HG02759 (cell line): ENCODE measurements at regions not wholly inside any gene's neighbourhood (a gene's known extent, or its start where the extent isn't known, plus 50 kb on each side); places are given as distances from the start of the nearest gene placed in this dataset.

Source experiments
- ATAC-seq: cut with Tn5 transposase; IDR thresholded peaks from one replicate; pipeline ENCODE4 v1.9.1; 2021; ENCODE audit warnings: mild to moderate bottlenecking, moderate library complexity; ENCODE audit not compliant: unreplicated experiment

DNA sequence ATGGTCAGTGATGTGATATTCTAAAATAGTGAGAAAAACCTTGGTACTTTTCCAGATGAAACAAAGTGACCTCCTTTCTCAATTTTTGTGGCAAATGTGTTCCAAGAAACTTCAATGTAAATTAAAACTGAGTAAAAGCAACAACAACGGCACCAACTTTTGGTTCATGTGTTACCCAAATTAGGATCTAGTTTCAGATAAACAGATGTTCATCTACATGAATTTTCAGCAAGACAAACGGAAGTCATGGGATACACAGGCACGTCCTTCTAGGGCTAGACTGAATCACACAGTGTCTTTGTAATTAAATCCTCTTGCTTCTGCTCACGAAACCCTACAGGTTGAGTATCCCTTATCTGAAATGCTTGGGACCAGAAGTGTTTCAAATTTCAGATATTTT, 915.2 kb downstream of the TFAP2A start:
- ATAC-seq = no peak

DNA sequence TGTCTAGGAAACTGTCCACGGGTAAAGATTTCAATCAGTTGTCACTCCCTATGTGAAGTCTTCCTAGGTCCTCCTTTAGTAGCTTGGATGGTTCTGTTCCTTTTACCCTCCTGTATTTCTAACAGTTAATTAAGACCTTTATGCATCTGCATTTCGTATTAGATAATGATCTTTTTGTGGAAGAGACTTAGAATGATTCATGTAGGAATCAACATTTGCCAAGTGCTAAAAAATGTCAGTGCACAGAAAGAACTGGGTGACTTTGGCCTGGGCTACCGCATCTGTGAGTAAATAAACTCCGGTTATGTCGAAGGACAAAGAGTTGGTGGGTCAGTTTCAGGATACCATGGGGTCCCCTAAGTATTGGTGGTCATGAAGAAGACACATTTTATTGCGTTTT, 918.0 kb downstream of the TFAP2A start:
- no peak for ATAC-seq

DNA sequence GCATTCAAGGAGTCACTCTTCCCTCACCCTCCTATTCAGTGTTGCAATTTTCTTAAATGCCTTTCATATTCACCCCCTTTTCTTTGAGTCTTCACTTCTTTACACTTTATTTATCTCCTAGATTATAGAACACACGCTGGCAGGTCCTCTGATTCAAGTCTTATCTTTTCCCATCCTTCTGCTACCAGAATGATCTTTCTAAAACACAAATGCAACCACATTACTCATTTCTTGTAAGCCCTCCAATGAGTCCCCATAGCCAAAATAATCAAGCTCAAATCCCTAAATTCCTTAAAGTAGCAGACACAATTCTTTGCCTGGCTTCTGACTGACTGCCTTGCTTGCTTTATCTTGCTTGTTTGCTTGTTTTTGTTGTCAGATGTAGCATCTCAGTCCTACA, 920.0 kb downstream of the TFAP2A start:
- ATAC-seq = no peak

DNA sequence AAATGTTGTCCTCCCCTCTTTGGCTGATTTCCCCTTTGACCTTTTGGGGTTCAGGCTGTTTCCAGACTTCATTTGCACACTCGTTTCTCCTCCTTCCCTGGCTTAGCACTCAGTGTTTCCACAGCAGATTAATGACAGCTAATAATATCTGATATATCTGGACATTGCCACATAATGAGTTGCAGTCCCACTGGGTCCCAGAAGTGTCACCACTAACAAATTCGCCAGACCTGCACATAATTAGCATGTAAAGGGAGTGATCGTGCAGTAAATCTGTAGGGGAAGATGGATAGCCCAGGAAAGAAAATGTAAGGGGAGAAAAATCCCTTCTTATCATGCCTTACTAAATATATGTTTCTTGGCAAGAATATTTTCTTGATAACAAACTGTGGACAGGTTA, 922.1 kb downstream of the TFAP2A start:
- no peak for ATAC-seq

DNA sequence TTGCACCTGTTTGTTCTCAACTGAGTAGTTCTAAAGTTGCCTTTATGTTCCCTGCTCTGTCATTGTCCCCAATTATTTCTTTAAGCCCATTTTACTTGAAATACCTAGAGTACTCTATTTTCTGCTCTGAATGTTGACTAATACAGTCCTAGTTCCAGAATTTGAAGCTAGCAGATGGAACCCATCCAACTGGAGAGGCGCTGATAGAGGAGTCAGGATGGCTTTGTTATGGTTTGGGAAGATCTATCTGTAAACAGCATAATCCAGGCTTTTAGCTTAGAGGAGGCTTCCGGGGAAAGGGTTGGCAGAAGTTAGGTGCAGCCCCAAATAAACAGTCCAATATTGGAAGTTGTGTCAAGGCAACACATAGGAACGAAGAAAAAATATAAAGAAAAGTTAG, 927.7 kb downstream of the TFAP2A start:
- ATAC-seq = no peak

DNA sequence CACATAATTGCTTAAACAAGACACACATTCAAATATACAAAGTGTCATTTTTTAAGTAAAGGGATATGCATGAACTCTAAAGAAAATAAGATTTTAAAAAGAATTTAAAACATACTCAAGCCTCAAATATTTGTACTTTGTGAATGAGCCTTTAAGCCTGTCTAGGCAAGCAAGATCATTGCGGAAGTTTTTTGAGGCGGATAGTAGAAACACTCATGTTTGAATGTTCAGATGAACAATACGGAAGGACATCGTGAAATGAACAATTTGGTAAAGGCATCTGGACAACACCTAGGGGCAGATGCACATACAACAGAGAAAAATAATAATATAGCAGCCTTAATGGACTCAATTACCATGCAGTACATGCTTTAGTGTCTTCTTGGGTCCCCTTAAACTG, 928.9 kb downstream of the TFAP2A start:
- ATAC-seq = no peak

DNA sequence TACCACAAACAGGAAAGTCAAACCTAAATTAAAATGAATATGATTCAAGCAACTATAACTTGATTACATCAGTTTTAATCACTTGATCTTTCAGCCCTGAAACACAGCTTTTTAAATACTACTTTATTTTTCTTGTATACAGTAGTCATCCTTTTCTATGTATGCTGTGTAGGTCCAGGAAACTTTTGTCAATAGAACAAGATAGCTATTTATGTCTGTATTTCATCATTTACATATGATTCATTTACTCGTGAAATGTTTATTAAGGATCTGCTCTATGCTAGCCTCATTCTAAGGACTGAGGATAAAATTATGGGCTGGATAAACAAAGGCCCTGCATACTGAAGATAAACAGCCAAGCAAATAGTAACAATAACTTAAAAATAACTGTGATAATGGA, 930.2 kb downstream of the TFAP2A start:
- ATAC-seq = no peak

DNA sequence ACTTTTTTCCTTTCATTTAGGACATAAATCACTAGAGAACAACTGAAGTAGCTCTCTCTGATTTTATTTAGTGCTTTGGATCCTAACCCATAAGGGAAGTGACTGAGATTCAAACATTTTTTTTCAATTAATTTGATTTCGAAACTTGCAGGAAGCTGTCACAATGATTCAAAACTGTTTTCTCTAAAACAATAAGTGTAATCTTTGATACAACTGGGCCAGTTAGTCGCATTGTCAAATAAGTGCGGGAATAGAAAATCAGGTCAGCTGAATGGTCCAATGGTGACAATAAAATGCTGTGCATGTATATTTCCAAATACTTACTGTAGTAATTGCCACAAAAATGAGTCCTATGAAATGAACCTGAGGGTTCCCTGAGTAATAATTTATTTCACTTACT, 930.8 kb downstream of the TFAP2A start:
- ATAC-seq = no peak

DNA sequence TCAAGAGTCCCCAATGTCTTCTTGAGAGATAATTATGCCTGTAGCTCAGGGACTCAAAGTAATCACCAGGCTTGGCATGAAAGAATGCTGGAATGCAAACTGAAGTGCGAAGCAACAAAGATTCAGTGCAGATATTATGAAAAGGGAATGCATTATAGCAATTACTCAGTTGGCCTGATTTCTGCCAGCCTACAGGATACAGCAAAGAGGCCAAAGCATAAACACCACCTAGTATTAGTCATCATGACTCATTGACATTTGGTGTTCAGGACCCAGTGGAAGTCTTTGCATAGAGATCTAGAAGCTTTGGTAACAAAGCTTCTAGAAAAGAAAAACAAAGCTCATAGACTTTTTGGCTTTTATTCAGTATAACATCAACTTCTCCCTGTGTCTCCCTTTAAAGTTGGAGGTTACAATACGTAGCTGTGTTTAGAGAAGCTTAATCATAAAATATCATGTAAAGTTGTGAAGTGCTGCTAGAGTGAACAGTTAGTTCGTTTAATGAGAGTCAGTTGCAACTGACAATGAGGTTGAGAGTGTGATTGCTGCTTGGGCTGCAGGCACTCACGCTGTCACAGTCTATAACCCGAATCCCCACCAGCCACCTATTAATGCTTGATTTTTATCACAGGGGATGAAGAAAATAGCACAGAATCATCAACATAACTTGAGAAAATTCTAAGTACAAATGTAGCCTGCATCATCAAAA, 932.7 kb downstream of the TFAP2A start:
- ATAC-seq = no peak

DNA sequence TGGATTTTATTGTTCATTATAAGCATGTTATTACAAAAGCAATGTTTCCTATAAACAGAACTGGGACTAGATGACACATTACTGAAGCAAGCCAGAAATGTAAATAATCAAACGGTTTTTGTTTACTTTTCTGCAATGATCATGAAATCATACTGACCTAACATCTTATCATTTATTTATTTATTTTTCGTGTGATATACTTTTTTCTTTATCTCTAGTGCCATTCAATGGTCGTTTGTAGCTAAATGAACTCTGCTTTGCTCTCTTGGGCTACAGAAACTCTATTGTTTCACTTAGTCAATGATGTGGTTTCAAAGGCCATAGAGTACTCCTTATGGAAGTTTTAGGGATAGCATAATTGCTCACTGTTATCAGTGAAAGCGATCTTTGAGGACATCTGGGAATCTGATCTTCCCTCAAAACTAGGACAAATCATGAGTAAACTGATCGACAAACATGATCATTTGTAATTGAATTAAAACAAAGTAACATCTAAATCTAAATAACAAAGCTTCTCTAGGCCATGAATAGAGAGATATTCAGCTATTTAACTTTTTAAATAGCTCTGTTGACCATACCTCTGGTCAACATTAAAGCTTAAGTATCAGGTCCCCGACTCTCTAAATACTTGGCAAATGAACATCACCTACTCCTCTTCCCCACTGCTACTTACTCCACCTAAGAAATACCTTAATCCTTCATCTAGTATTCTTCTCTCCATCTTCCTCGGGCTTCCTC, 933.4 kb downstream of the TFAP2A start:
- no peak for ATAC-seq

DNA sequence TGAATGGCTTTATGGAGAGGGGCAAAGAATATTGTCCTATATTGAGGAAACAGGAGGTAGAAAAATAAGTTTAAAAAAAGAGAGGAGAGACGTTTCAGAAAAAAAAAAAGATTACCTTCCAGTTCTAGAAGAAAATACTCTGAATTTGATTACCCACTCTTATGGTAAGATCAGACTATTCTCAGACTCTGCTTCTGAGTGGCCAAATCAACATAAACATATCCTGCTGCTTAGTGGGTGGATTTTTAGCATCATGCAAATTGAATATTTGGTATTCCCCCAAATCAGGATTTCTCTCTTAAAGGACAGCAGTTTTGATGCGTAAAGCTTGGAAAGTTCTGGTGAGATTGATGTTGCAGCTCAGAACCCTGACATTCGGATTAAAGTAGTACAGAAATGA, 946.6 kb downstream of the TFAP2A start:
- ATAC-seq = no peak

DNA sequence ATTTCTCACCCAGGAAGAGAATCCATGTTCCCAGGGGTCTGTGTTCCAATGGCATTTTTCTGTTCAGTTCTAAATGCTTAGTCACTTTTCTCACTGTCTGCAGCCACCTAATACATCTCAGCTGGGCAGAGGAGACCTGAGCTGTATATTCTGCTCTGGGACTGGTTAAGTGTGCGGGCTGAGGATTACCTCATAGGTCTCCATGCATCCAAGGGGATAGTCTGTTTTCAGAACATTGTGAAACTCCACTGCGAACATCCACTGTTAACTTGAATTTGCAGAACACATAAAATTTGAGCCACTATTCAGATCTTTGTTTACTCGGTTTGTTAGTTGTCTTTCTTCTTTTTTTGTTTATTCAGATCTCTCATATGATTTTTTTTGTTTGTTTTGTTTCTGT, 947.1 kb downstream of the TFAP2A start:
- ATAC-seq = no peak

DNA sequence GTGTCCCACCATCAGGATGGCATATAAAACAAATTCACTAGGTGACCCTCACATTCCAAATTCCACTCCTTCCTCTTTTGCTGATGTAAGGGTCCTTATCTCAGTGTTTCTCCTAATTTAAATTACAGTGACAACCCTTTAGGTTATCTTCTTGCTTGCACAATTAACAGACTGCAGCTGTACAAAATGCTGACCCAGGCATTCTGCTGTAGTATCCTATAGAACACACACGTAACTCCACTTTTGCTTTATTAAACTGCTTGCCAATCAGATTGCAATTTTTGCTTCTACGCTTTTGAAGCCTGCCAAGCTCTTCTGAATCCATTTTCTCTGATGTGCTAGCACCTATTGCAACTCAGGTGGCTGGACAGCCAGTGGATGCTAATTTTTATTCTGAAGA, 950.3 kb downstream of the TFAP2A start:
- ATAC-seq = no peak

DNA sequence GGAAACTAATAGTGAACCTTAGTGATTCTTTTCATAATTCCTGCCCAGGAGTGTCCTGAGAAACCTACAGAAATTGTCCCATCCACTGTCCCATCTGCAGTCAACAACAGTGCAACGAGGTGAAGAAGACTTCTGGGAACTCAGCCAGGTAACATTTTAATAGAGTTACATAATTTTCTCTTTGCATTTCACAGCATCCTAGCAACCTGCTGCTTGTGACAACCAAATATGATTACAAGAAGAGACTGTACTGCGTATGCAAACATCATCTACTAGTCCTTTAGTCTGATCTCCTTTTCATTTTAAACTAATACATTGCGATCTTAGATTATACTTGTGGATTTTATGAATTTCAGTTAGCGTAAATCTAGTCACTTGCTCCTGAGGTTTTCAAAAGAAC, 951.6 kb downstream of the TFAP2A start:
- no peak for ATAC-seq

DNA sequence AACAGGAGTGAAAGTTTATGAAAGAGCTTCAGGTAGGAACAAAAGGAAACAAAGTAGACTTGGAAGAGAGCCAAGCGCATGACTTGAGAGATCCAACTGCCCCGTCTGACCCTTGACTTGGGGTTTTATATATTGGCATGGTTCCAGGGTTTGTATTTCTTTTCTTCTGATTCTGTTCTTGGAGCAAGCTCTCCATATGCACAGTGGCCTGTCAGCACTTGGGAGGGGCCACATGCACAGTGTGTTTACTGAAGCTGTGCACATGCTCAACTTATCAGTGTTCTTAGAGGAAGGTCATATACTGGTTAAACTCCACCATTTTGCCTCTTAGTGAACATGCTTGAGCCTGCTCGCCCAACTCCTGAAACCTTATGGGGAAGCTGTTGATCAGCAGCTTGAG, 953.7 kb downstream of the TFAP2A start:
- no peak for ATAC-seq

DNA sequence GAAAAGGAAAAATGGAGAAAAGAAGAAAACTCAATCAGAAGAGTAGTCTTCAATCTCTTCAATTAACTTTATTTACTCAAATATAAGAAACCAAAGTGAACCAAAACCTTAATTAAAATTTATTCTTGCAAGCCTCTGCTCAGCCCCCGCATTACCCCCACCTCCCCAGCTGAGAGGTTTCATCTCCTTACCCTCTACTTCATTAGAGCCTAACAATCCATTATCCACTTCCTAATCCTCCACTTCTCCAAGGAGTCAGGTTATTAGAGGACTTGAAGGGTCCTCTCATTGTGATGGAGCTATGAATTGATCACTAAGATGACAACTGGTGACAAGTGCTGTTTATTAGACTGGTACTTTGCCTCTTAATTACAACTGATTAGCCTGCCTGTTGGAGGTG, 956.5 kb downstream of the TFAP2A start:
- no peak for ATAC-seq

DNA sequence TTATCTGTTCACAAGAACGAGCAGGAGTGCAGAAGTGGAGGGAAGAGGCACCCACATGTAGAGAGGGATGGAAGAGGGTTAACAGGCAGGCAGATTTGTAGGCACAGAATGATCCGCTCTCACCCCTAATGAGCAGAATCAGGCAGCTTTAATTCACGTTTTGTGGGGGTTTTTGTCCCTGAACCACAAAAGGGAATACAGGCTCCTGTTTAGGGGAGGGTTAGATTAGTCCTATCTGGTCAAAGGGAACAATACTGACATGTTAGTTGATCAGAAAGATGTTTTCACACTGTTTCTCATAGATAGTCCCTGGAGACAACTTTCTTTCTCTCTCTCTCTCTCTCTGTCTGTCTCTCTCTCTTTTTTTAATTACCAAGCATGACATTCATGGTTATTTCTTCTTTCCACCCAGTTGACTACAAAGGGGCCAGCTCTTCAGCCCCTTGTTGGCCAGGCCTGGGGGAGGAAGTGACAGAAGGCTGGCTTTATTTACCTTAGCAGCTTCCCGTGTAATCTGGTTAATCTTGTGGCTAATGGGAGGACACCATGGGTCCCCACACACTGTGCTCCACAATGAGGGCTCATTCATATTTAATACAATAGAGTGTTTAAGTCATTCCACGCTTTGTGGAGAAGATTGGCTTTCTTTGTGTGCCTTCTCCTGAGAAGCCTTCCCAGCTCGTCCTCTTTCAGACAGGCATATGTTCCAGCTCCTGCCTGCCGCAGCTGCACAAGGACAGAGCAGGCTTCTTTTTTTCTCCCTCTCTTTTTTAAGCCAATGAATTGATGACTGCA, 958.8 kb downstream of the TFAP2A start:
- ATAC-seq = no peak

DNA sequence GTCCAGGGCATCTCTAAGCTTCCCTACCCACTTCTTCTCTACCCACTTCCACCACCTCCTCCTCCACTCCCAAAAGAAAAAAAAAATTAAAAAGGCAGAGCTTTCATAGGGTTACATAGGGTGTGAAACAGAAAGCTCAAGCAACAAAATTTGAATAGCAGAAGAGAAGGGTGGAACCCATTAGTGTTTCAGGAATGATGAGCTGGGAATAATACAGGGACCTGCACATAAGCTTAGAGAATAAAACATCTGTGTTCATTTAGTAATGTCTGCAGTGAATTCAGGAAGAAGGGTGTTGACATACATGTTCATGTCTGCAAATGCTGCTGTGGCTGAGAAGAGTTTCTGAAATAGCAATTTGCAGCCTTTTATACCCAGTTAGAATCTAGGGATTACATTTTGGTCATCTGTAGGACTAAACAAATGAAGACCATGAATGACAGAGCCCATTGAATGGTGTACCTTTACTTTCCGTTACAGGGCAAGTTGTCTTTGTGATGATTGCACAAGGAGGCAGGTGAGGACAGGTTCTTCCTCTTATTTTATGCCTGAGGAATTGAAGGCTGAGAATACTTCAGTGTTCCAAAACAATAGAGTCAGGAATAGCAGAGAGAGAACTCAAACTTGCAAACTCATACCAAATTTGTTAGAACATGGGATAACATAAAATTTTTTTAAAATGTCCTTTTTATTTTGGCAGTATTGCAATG, 975.1 kb downstream of the TFAP2A start:
- ATAC-seq = no peak

DNA sequence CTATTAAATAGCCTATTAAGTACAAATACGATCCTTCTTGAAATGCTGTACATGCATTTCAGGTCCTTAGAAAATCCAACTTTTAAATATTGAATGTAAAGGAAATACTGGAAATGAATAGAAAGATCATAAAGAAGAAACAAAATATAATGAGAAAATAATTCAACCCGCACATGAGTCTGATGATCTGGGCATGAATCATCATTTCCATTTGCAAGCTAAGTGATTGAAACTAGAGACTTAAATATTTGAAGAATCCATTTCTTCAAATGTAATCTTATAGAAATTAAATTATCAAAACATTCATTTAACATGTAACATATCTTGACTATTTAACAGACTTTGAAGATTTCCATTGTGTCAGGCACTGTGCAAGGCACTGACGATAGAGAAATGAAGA, 977.0 kb downstream of the TFAP2A start:
- no peak for ATAC-seq

DNA sequence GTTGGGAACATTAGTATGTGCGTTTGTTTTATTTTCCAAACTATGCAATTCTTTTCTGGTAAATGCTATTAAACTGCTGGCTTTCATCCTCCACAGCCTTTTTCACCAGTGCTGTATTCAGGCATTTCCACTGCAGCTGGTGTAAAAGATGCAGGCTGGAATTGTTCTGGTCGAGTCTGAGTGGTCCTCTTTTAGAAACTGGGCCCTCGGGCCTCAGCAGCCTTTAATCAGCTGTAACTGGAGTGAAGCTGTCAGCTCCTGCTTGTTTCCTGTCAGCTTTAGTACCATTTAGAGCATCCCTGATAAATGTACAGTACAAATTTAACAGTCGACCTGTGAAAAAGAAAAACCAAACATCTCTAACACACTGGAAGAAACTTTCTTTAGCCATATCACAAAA, 979.6 kb downstream of the TFAP2A start:
- ATAC-seq = no peak

DNA sequence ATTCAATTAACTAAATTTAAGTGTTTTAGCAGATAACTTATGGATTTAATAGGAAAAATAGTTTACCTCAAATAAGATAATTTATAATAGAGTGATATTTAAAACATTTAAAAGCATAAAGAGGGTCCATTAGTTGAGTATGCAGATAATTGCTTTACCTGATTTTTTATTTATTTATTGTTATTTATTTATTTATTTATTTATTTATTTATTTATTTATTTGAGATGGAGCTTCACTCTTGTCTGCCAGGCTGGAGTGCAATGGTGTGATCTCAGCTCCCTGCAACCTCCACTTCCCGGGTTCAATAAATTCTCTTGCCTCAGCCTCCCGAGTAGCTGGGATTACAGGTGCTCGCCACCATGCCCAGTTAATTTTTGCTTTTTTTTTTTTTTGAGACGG, 982.9 kb downstream of the TFAP2A start:
- no peak for ATAC-seq
